Esophagus squamous epithelium (tissue), 5 donors: ENCODE measurements at regions not wholly inside any gene's neighbourhood (a gene's known extent, or its start where the extent isn't known, plus 50 kb on each side); places are given as distances from the start of the nearest gene placed in this dataset.

Experiments used
- DNase-seq: peaks from one replicate; lab custom pipeline; 2025; lab: John Stamatoyannopoulos, UW
- H3K27ac ChIP-seq, 4 donors: fragments of 200-600 bp; sonication (generic); one replicate each; pipeline ENCODE4 v1.5.1; 2016 to 2019; ENCODE audit warnings: mild to moderate bottlenecking in 1 of 4
- H3K27me3 ChIP-seq, 4 donors: fragments of 200-600 bp; sonication (generic); 1 replicate in 3 of 4; 2 replicates in 1 of 4; pipeline versions ENCODE4 v1.5.1 to v1.6.0; 2017 to 2021; ENCODE audit warnings: antibody characterized with exemption in 1 of 4
- H3K36me3 ChIP-seq, 3 donors: fragments of 200-600 bp; sonication (generic); one replicate each; pipeline ENCODE4 v1.5.1; 2016 to 2019
- H3K4me1 ChIP-seq, 3 donors: fragments of 200-600 bp; sonication (generic); one replicate each; pipeline ENCODE4 v1.5.1; 2017 to 2019
- H3K4me3 ChIP-seq, 4 donors: fragments of 200-600 bp; sonication (generic); 1 replicate in 3 of 4; 2 replicates in 1 of 4; pipeline ENCODE4 v1.5.1; 2016 to 2019; ENCODE audit warnings: mild to moderate bottlenecking in 2 of 4, moderate library complexity in 1 of 4
- H3K9me3 ChIP-seq, 3 donors: fragments of 200-600 bp; sonication (generic); one replicate each; pipeline ENCODE4 v1.5.1; 2016 to 2019
- POLR2A ChIP-seq, 4 donors: fragments of 450-650 bp; IDR thresholded peaks; one replicate each; pipeline ENCODE4 v1.6.1; 2017; ENCODE audit warnings: antibody characterized with exemption in 4 of 4, mild to moderate bottlenecking in 4 of 4, moderate library complexity in 3 of 4
- WGBS, 2 donors: methylation state at CpG; one replicate each; pipeline ENCODE4 v1.1.5; 2018; 5-methylcytosine and 5-hydroxymethylcytosine counted together
- intact Hi-C: fragments of 100-400 bp; cut with DNase I; formaldehyde crosslinking; loops from one replicate; pipeline ENCODE4 v1.15.0; 2022
- TF ChIP-seq, protein P1 (sequence below), 6 experiments: fragments of 450-650 bp in 4 of 6; fragments of 200-600 bp in 2 of 6; sonication (generic) in 2 of 6; IDR thresholded peaks; one replicate each; pipeline ENCODE4 v1.5.1; 2016 to 2019; ENCODE audit warnings: antibody characterized with exemption in 6 of 6, mild to moderate bottlenecking in 4 of 6, moderate library complexity in 4 of 6
- donor health status: DM: yes; HTN: yes; CAD: no.

DNA sequence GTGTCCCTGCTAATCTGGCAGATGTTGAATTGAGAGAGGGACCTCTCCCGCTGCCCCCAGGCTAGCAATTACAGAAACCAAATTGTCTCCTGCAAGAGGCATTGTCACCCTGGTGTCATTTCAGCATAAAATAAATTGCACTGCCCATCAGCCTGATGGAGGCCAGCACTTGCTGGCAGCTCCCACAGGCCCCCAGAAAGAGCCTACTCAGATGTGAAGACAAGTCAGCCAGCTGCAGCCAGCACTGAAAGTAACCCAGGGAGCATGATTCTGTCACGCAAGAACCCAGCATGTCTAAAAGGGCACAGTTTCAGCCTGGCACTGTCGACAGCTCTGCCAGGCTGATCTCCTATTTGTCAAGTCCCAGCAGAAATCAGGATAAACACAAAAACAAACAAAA is 110.3 kb upstream of the CTTNBP2NL start:
- Histone ChIP-seq H3K27ac (no peak overlapping the region), H3K4me3 (no peak overlapping the region), H3K36me3 (no peaks in the 10 kb centered on the region), H3K27me3 (peaks cover 0 to 8% (median 0%) of the 10 kb centered on the region in 4 donors), H3K9me3 (no peaks in the 10 kb centered on the region), H3K4me1 (no peaks in the 10 kb centered on the region)
- WGBS, 2 donors, result 78 to 100% methylated on average over 2 to 3 of the region's 3 CpGs
- DNase-seq, result no peak
- TF ChIP-seq, protein P1, sequence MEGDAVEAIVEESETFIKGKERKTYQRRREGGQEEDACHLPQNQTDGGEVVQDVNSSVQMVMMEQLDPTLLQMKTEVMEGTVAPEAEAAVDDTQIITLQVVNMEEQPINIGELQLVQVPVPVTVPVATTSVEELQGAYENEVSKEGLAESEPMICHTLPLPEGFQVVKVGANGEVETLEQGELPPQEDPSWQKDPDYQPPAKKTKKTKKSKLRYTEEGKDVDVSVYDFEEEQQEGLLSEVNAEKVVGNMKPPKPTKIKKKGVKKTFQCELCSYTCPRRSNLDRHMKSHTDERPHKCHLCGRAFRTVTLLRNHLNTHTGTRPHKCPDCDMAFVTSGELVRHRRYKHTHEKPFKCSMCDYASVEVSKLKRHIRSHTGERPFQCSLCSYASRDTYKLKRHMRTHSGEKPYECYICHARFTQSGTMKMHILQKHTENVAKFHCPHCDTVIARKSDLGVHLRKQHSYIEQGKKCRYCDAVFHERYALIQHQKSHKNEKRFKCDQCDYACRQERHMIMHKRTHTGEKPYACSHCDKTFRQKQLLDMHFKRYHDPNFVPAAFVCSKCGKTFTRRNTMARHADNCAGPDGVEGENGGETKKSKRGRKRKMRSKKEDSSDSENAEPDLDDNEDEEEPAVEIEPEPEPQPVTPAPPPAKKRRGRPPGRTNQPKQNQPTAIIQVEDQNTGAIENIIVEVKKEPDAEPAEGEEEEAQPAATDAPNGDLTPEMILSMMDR (IDR thresholded peaks at IDR 0.05), result no peak
- intact Hi-C loops, result no loop called here

DNA sequence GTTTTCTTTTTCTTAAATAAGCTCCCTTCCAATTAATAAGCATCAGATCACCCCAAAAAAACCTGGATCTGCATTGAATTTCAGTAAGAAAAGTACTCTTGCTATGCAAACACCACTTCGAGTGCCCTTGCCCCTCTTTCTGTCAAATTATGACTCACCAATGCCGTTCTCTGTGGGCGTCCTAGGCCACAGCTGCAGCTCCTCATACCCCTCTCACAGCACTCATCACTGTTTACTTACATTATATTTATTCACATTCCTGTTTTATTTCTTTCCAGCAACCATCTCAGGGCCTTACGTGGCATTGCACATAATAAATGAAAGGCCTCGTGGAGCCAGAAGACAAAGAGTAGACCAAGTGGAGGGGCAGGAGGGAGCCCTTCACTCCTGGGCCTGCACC is 99.1 kb upstream of the CTTNBP2NL start:
- 48 to 57% methylated on average over 5 of the region's 5 CpGs for WGBS, 2 donors
- Histone ChIP-seq H3K9me3 (no peaks in the 10 kb centered on the region), H3K27ac (no peak overlapping the region), H3K4me1 (no peaks in the 10 kb centered on the region), H3K36me3 (no peaks in the 10 kb centered on the region), H3K27me3 (no peaks in the 10 kb centered on the region), H3K4me3 (no peak overlapping the region)
- no peak for TF ChIP-seq POLR2A (IDR thresholded peaks at IDR 0.05)
- TF ChIP-seq, protein P1 (IDR thresholded peaks at IDR 0.05), result no peak
- no peak for DNase-seq
- intact Hi-C loops, result no loop called here

DNA sequence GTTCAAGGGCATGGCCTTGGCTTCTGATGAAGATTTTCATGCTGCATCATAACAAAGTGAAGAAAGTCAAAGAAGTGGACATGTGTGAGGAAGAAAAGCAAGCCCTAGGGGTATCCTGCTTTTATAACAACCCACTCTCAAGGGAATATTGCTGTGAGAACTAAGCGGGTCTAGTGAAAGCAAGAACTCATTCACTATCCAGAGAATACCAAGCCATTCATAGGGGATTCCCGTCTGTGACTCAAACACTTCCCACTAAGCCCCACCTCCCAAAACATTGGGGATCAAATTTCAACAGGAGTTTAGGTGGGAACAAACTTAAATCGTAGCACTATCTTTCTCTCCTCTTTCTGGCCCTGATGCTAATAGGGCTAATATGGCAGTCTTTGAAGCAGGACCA is 98.5 kb upstream of the CTTNBP2NL start:
- no peak overlapping the region for H3K27ac ChIP-seq
- no peaks in the 10 kb centered on the region for H3K9me3 ChIP-seq
- no peak overlapping the region for H3K4me3 ChIP-seq
- H3K36me3 ChIP-seq, result no peaks in the 10 kb centered on the region
- H3K4me1 ChIP-seq, result no peaks in the 10 kb centered on the region
- no peak for DNase-seq
- intact Hi-C loops, result no loop called here
- TF ChIP-seq, protein P1 (IDR thresholded peaks at IDR 0.05), result no peak
- no peak for TF ChIP-seq POLR2A (IDR thresholded peaks at IDR 0.05)
- 12 to 31% methylated on average over 2 to 3 of the region's 3 CpGs for WGBS, 2 donors
- no peaks in the 10 kb centered on the region for H3K27me3 ChIP-seq

DNA sequence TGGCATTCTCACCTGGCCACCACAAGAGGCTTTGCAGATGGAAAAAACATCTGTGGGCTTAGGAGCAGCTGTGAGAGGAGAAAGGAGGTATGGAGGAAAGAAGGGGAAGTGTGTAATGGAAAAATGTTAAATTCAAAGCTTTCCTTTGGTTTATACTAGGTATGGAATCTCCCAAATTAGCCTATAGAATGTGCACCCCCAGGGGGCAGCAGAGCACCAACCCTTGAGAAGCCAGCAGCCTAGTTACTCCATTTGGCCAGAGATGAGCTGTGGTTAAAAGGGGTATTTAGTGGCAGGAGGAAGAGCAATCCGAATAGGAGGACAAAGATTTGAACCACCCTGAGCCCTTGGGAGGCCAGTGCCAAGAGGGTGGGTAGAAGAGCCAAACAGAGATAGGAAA is 97.5 kb upstream of the CTTNBP2NL start:
- H3K4me3 ChIP-seq, result no peak overlapping the region
- no peaks in the 10 kb centered on the region for H3K27me3 ChIP-seq
- H3K27ac ChIP-seq, result no peak overlapping the region
- no peak for DNase-seq
- TF ChIP-seq, protein P1 (IDR thresholded peaks at IDR 0.05), result peak; percentile 22 to 78 (median 64)
- TF ChIP-seq POLR2A (IDR thresholded peaks at IDR 0.05), result no peak
- H3K4me1 ChIP-seq, result no peaks in the 10 kb centered on the region
- intact Hi-C loops, result no loop called here
- 21 to 29% methylated on average over 1 of the region's 1 CpG for WGBS, 2 donors
- H3K9me3 ChIP-seq, result no peaks in the 10 kb centered on the region
- H3K36me3 ChIP-seq, result no peaks in the 10 kb centered on the region

DNA sequence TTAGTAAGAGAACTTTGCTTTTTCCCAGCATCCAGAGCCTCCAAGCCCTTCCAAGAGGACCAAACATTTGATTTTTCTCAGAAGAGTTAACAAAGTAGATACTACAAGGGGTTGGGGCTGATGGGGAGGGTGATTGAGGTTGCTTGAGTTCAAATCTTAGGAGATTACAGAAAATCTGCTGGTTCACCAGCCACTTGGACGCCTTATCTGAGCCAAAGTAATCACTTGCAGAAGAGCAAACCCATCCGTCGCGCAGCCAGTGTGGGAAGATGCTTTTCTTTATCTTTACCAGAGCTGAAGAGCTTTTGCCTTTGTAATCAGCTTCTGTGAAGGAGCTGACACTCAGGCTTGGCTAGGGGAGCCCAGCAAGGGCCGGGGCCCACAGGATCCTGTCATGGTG is 91.9 kb upstream of the CTTNBP2NL start:
- peaks cover 0 to 4% (median 0%) of the 10 kb centered on the region in 3 donors for H3K4me1 ChIP-seq
- no peaks in the 10 kb centered on the region for H3K27me3 ChIP-seq
- 82 to 88% methylated on average over 4 to 5 of the region's 5 CpGs for WGBS, 2 donors
- H3K4me3 ChIP-seq, result no peak overlapping the region
- no peak for TF ChIP-seq POLR2A (IDR thresholded peaks at IDR 0.05)
- TF ChIP-seq, protein P1 (IDR thresholded peaks at IDR 0.05), result no peak
- H3K9me3 ChIP-seq, result no peaks in the 10 kb centered on the region
- H3K36me3 ChIP-seq, result no peaks in the 10 kb centered on the region
- intact Hi-C loops, result loop anchor here (5.0 kb wide), 1 partner anchor 63 kb away; no protein-coding TSS in a partner anchor
- peak overlapping the region in 1 of 4 donors; percentile 36 for H3K27ac ChIP-seq
- DNase-seq, result no peak
